Suprapubic skin (tissue), 4 donors: ENCODE measurements at regions not wholly inside any gene's neighbourhood (a gene's known extent, or its start where the extent isn't known, plus 50 kb on each side); places are given as distances from the start of the nearest gene placed in this dataset.

ENCODE experiments used
- DNase-seq, 2 donors: peaks; one replicate each; pipeline ENCODE4 v3.0.0-alpha.2; 2019; ENCODE audit warnings: low spot score in 2 of 2
- H3K27ac ChIP-seq: fragments of 200-600 bp; sonication (generic); one replicate; pipeline ENCODE4 v1.5.1; 2019
- H3K27me3 ChIP-seq: fragments of 200-600 bp; sonication (generic); one replicate; pipeline ENCODE4 v1.5.1; 2019
- H3K36me3 ChIP-seq: fragments of 200-600 bp; sonication (generic); one replicate; pipeline ENCODE4 v1.5.1; 2019
- H3K4me1 ChIP-seq: fragments of 200-600 bp; sonication (generic); one replicate; pipeline ENCODE4 v1.5.1; 2019
- H3K4me3 ChIP-seq: fragments of 200-600 bp; sonication (generic); one replicate; pipeline ENCODE4 v1.5.1; 2019; ENCODE audit warnings: mild to moderate bottlenecking
- H3K9me3 ChIP-seq: fragments of 200-600 bp; sonication (generic); one replicate; pipeline ENCODE4 v1.5.1; 2019
- CTCF ChIP-seq, 2 donors: fragments of 200-600 bp in 1 of 2; fragments of 450-650 bp in 1 of 2; sonication (generic) in 1 of 2; IDR thresholded peaks; one replicate each; pipeline ENCODE4 v1.5.1; 2016 to 2019; ENCODE audit warnings: antibody characterized with exemption in 2 of 2, mild to moderate bottlenecking in 1 of 2, moderate library complexity in 1 of 2
- EP300 ChIP-seq: sonication (generic); formaldehyde crosslinking; IDR thresholded peaks from one replicate; pipeline ENCODE4 v1.6.1; 2017; ENCODE audit warnings: antibody characterized with exemption
- POLR2A ChIP-seq, 2 donors: fragments of 450-650 bp; IDR thresholded peaks; one replicate each; pipeline ENCODE4 v1.6.1; 2017; ENCODE audit warnings: antibody characterized with exemption in 2 of 2, mild to moderate bottlenecking in 2 of 2, moderate library complexity in 2 of 2
- POLR2AphosphoS5 ChIP-seq, 3 donors: sonication (generic); formaldehyde crosslinking; IDR thresholded peaks; one replicate each; pipeline ENCODE4 v1.6.1; 2017; ENCODE audit warnings: antibody characterized with exemption in 3 of 3
- WGBS: methylation state at CpG from one replicate; pipeline ENCODE4 v1.1.5; 2018; 5-methylcytosine and 5-hydroxymethylcytosine counted together

- Histone ChIP-seq H3K27ac (peak overlapping the region; percentile 92), H3K36me3 (no peaks in the 10 kb centered on the region), H3K27me3 (no peaks in the 10 kb centered on the region), H3K9me3 (no peaks in the 10 kb centered on the region), H3K4me1 (peaks cover 60% of the 10 kb centered on the region), H3K4me3 (peak overlapping the region; percentile 18)
- DNase-seq: peak; percentile 86 to 88
- 13% methylated on average over 32 of the region's 32 CpGs for WGBS
- TF ChIP-seq POLR2AphosphoS5 (IDR thresholded peaks at IDR 0.05): peak in 2 of 3 donors; percentile 21 to 75
- no peak for TF ChIP-seq EP300
Measured at GRCh38 chr21:38913120-38913892, 107.6 kb downstream of the ETS2 start.

GRCh38 chr21:38912789-38913119 is 107.0 kb downstream of the ETS2 start:
- peak overlapping the region; percentile 92 for H3K27ac ChIP-seq
- no peak for DNase-seq
- whole genome bisulfite sequencing: 34% methylated on average over 5 of the region's 6 CpGs
- H3K27me3 ChIP-seq: no peaks in the 10 kb centered on the region
- H3K4me1 ChIP-seq: peaks cover 66% of the 10 kb centered on the region
- H3K9me3 ChIP-seq: no peaks in the 10 kb centered on the region
- no peak for TF ChIP-seq CTCF (IDR thresholded peaks at IDR 0.05)
- no peak for TF ChIP-seq EP300
- no peak for TF ChIP-seq POLR2AphosphoS5 (IDR thresholded peaks at IDR 0.05)
- H3K4me3 ChIP-seq: peak overlapping the region; percentile 18
- no peaks in the 10 kb centered on the region for H3K36me3 ChIP-seq

GRCh38 chr21:38912102-38912629 is 106.4 kb downstream of the ETS2 start:
- Histone ChIP-seq H3K4me1 (peaks cover 71% of the 10 kb centered on the region), H3K36me3 (no peaks in the 10 kb centered on the region), H3K9me3 (no peaks in the 10 kb centered on the region), H3K27me3 (no peaks in the 10 kb centered on the region), H3K4me3 (no peak overlapping the region), H3K27ac (peak overlapping the region; percentile 92)
- 90% methylated on average over 7 of the region's 7 CpGs for WGBS
- TF ChIP-seq CTCF (IDR thresholded peaks at IDR 0.05) (no peak), EP300 (no peak), POLR2A (IDR thresholded peaks at IDR 0.05) (no peak), POLR2AphosphoS5 (IDR thresholded peaks at IDR 0.05) (no peak)
- DNase-seq: no peak

- no peaks in the 10 kb centered on the region for H3K36me3 ChIP-seq
- H3K9me3 ChIP-seq: no peaks in the 10 kb centered on the region
- WGBS: 86% methylated on average over 3 of the region's 3 CpGs
- TF ChIP-seq POLR2AphosphoS5 (IDR thresholded peaks at IDR 0.05) (no peak), CTCF (IDR thresholded peaks at IDR 0.05) (no peak), POLR2A (IDR thresholded peaks at IDR 0.05) (no peak), EP300 (no peak)
- H3K27ac ChIP-seq: peak overlapping the region; percentile 92
- peaks cover 75% of the 10 kb centered on the region for H3K4me1 ChIP-seq
- no peaks in the 10 kb centered on the region for H3K27me3 ChIP-seq
- DNase-seq: no peak
- no peak overlapping the region for H3K4me3 ChIP-seq
Measured at GRCh38 chr21:38911484-38912101, 105.9 kb downstream of the ETS2 start.

- H3K4me1 ChIP-seq: peaks cover 85% of the 10 kb centered on the region
- no peaks in the 10 kb centered on the region for H3K36me3 ChIP-seq
- peak overlapping the region; percentile 92 for H3K27ac ChIP-seq
- DNase-seq: no peak
- H3K9me3 ChIP-seq: no peaks in the 10 kb centered on the region
- H3K4me3 ChIP-seq: no peak overlapping the region
- H3K27me3 ChIP-seq: no peaks in the 10 kb centered on the region
- TF ChIP-seq POLR2A (IDR thresholded peaks at IDR 0.05) (no peak), CTCF (IDR thresholded peaks at IDR 0.05) (no peak), EP300 (no peak), POLR2AphosphoS5 (IDR thresholded peaks at IDR 0.05) (no peak)
- 59% methylated on average over 7 of the region's 9 CpGs for WGBS
Measured at GRCh38 chr21:38910390-38911067, 104.8 kb downstream of the ETS2 start.
